Endothelial cell of umbilical vein (primary cell): ENCODE measurements at regions not wholly inside any gene's neighbourhood (a gene's known extent, or its start where the extent isn't known, plus 50 kb on each side); places are given as distances from the start of the nearest gene placed in this dataset.

Experiments
- BruUV-seq: library from RNA; stranded (reverse); fragments of 400-500 nt; replicated peaks from 2 replicates; lab custom pipeline; 2021; lab: Mats Ljungman, UMichigan
- CTCF ChIA-PET: fragments of 300-600, 350-600 bp; sonication (Branson Sonifier 250); formaldehyde crosslinking; loops from one replicate; lab custom pipeline; 2021; ENCODE audit warnings: antibody characterized with exemption, inconsistent platforms; lab: Charles Lee
- POLR2A ChIA-PET: fragments of 300-600, 350-600 bp; sonication (Branson Sonifier 250); formaldehyde crosslinking; loops from one replicate; lab custom pipeline; 2021; ENCODE audit warnings: antibody characterized with exemption, inconsistent platforms; lab: Charles Lee
- DNase-seq: peaks from one replicate; pipeline ENCODE4 v3.0.0-alpha.2; 2011; ENCODE audit warnings: low read depth, low spot score
- FAIRE-seq: peaks from 2 replicates; lab custom pipeline; 2011; peaks lifted over from hg19 to GRCh38; lab: Jason Lieb, UNC
- H2AFZ ChIP-seq: 2 replicates; pipeline ENCODE4 v1.6.0; 2012; ENCODE audit warnings: low read depth, low read length, control low read depth, inconsistent platforms
- H3K27ac ChIP-seq: 2 replicates; pipeline ENCODE4 v1.5.1; 2011; ENCODE audit warnings: low read depth, mild to moderate bottlenecking, control low read depth, low read length, moderate library complexity; ENCODE audit not compliant: insufficient read depth
- H3K27me3 ChIP-seq, 2 experiments: 2 replicates each; pipeline versions ENCODE4 v1.6.0 to v1.6.1; 2011; ENCODE audit warnings: low read length in 2 of 2, mixed read lengths in 1 of 2; ENCODE audit not compliant: control insufficient read depth in 2 of 2, insufficient read depth in 2 of 2
- H3K36me3 ChIP-seq, 2 experiments: 2 replicates in 1 of 2; 3 replicates in 1 of 2; pipeline ENCODE4 v1.5.1; 2011; ENCODE audit warnings: low read length in 2 of 2, mild to moderate bottlenecking in 1 of 2, moderate library complexity in 1 of 2; ENCODE audit not compliant: control insufficient read depth in 2 of 2, insufficient read depth in 2 of 2; ENCODE audit errors: extremely low read depth in 1 of 2
- H3K4me1 ChIP-seq: 3 replicates; pipeline ENCODE4 v1.5.1; 2011; ENCODE audit warnings: mild to moderate bottlenecking, low read length; ENCODE audit not compliant: control insufficient read depth, insufficient read depth; ENCODE audit errors: extremely low read depth
- H3K4me2 ChIP-seq: 2 replicates; pipeline ENCODE4 v1.6.1; 2011; ENCODE audit warnings: low read length, control low read depth, mixed read lengths; ENCODE audit not compliant: insufficient read depth
- H3K4me3 ChIP-seq, 3 experiments: fragments of 200-600 bp in 1 of 3; sonication (generic), shearing (Covaris generic) in 1 of 3; replicated peaks in 1 of 3; 2 replicates each; pipeline ENCODE4 v1.5.1; 2011 to 2016; ENCODE audit warnings: control low read depth in 3 of 3, low read length in 3 of 3, mild to moderate bottlenecking in 2 of 3, inconsistent platforms in 1 of 3, low read depth in 1 of 3, moderate library complexity in 1 of 3; ENCODE audit not compliant: insufficient read depth in 1 of 3
- H3K79me2 ChIP-seq: 2 replicates; pipeline ENCODE4 v1.6.0; 2012; ENCODE audit warnings: low read length, inconsistent platforms; ENCODE audit not compliant: control insufficient read depth, insufficient read depth
- H3K9ac ChIP-seq: replicated peaks from 2 replicates; pipeline ENCODE3; 2011; ENCODE audit warnings: low read length, control low read depth; ENCODE audit not compliant: insufficient read depth; ENCODE audit errors: extremely low read depth
- H3K9me1 ChIP-seq: replicated peaks from 3 replicates; pipeline ENCODE4 v1.6.0; 2011; ENCODE audit warnings: mild to moderate bottlenecking, low read length; ENCODE audit not compliant: control insufficient read depth, insufficient read depth; ENCODE audit errors: extremely low read depth
- H3K9me3 ChIP-seq: replicated peaks from 2 replicates; pipeline ENCODE4 v1.5.1; 2012; ENCODE audit warnings: low read length, inconsistent platforms; ENCODE audit not compliant: control insufficient read depth, insufficient read depth
- H4K20me1 ChIP-seq: replicated peaks from 2 replicates; pipeline ENCODE3; 2011; ENCODE audit warnings: mild to moderate bottlenecking, low read length; ENCODE audit not compliant: control insufficient read depth, insufficient read depth; ENCODE audit errors: extremely low read depth
- CTCF ChIP-seq, 2 donors: IDR thresholded peaks; 1 replicate in 1 of 2; 2 replicates in 1 of 2; pipeline ENCODE4 v1.5.1; 2011; ENCODE audit warnings: low read length in 2 of 2, mild to moderate bottlenecking in 2 of 2, moderate library complexity in 2 of 2, control low read depth in 1 of 2, inconsistent platforms in 1 of 2, low read depth in 1 of 2; ENCODE audit not compliant: insufficient read depth in 1 of 2; ENCODE audit errors: extremely low read depth in 1 of 2
- EZH2 ChIP-seq: IDR thresholded peaks from 2 replicates; pipeline ENCODE4 v1.6.1; 2012; ENCODE audit warnings: borderline replicate concordance, low read depth, mild to moderate bottlenecking, moderate library complexity, low read length, inconsistent platforms; ENCODE audit not compliant: severe bottlenecking
- FOS ChIP-seq: IDR thresholded peaks from 2 replicates; pipeline ENCODE4 v1.6.1; 2011; ENCODE audit warnings: mild to moderate bottlenecking, low read length, moderate library complexity, borderline replicate concordance; ENCODE audit not compliant: insufficient read depth
- GATA2 ChIP-seq: IDR thresholded peaks from 2 replicates; pipeline ENCODE4 v1.7.0; 2011; ENCODE audit warnings: low read depth, mild to moderate bottlenecking, moderate library complexity, mixed read lengths, low read length; ENCODE audit not compliant: insufficient read length, insufficient read depth
- JUN ChIP-seq: IDR thresholded peaks from 2 replicates; pipeline ENCODE4 v1.6.1; 2011; ENCODE audit warnings: borderline replicate concordance, low read depth; ENCODE audit not compliant: insufficient read length, insufficient read depth
- MYC ChIP-seq: IDR thresholded peaks from one replicate; pipeline ENCODE4 v1.6.1; 2011; ENCODE audit warnings: mild to moderate bottlenecking, low read depth, low read length
- POLR2A ChIP-seq: IDR thresholded peaks from 2 replicates; pipeline ENCODE4 v1.6.1; 2012; ENCODE audit warnings: low read depth, mild to moderate bottlenecking, control low read depth, low read length
- POLR2AphosphoS5 ChIP-seq: IDR thresholded peaks from 2 replicates; pipeline ENCODE4 v1.6.1; 2012; ENCODE audit warnings: low read depth, mild to moderate bottlenecking, control low read depth, low read length, moderate library complexity; ENCODE audit not compliant: insufficient read depth
- dilution Hi-C: fragments of 300-500 bp; cut with MboI; formaldehyde crosslinking; loops from one replicate; pipeline ENCODE4 v1.15.0; 2019; ENCODE audit warnings: low sequenced_read_pairs; ENCODE audit not compliant: extremely low pct_ligation_motif_present
- intact Hi-C: fragments of 100-400 bp; cut with micrococcal nuclease; formaldehyde crosslinking; loops from one replicate; pipeline ENCODE4 v1.10.0; 2022
- TF ChIP-seq, protein P1 (sequence below): IDR thresholded peaks from 2 replicates; pipeline ENCODE4 v1.6.1; 2011; ENCODE audit not compliant: insufficient read depth, insufficient read length

GRCh38 chrX:16458208-16458607, 191.8 kb upstream of the S100G start:
- Histone ChIP-seq H3K4me2 (no peak overlapping the region), H3K9ac (no peak overlapping the region), H3K4me1 (no peaks in the 10 kb centered on the region), H2AFZ (no peak overlapping the region), H3K27me3 (no peaks in the 10 kb centered on the region), H3K36me3 (no peaks in the 10 kb centered on the region), H3K4me3 (no peak overlapping the region), H3K9me1 (no peaks in the 10 kb centered on the region), H3K9me3 (no peaks in the 10 kb centered on the region), H4K20me1 (no peaks in the 10 kb centered on the region), H3K27ac (no peak overlapping the region), H3K79me2 (no peaks in the 10 kb centered on the region)
- FAIRE-seq: no peak
- DNase-seq: no peak
- dilution Hi-C loops: no loop called here
- no TSS peak for BruUV-seq
- intact Hi-C loops: no loop called here
- POLR2A ChIA-PET: no interaction called here
- CTCF ChIA-PET: interaction anchor here (0.9 kb wide), 1 partner anchor 13 kb away, joined by 3 read pairs; no protein-coding TSS in a partner anchor
- TF ChIP-seq FOS: no peak
- TF ChIP-seq, protein P1, sequence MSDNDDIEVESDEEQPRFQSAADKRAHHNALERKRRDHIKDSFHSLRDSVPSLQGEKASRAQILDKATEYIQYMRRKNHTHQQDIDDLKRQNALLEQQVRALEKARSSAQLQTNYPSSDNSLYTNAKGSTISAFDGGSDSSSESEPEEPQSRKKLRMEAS: no peak
- TF ChIP-seq EZH2: no peak
- no peak for TF ChIP-seq JUN
- TF ChIP-seq MYC: no peak
- no peak for TF ChIP-seq POLR2A
- TF ChIP-seq CTCF (IDR thresholded peaks at IDR 0.05; ENCODE audit: extremely low read depth in 1 of 2, insufficient read depth in 1 of 2, low read depth in 1 of 2, low read length in 2 of 2): no peak
- no peak for TF ChIP-seq GATA2
- TF ChIP-seq POLR2AphosphoS5: no peak
